ENCODE measurements at regions not wholly inside any gene's neighbourhood (a gene's known extent, or its start where the extent isn't known, plus 50 kb on each side); places are given as distances from the start of the nearest gene placed in this dataset.

- no peaks in the 10 kb centered on the region for H3K36me3 ChIP-seq (replicated peaks in 1 of 2; ENCODE audit: control insufficient read depth in 1 of 2, insufficient read depth in 2 of 2, low read length in 2 of 2)
- no peak overlapping the region for H3K27ac ChIP-seq (ENCODE audit: extremely low read length, insufficient read depth, low read length)
- DNase-seq (ENCODE audit: low spot score), result no peak
- H3K4me1 ChIP-seq (ENCODE audit: insufficient read depth, low read length), result no peaks in the 10 kb centered on the region
- in situ Hi-C loops (cut with HindIII; ENCODE audit: extremely low pct_ligation_motif_present, low pct_unique_long_range_greater_than_20kb) (no loop called here), intact Hi-C loops (cut with micrococcal nuclease; ENCODE audit: unreplicated experiment) (no loop called here)
- H3K79me2 ChIP-seq (ENCODE audit: insufficient read depth, low read length), result no peaks in the 10 kb centered on the region
- no peak overlapping the region for H2AFZ ChIP-seq (ENCODE audit: low read length)
- H4K20me1 ChIP-seq (ENCODE audit: insufficient read depth, low read length), result no peaks in the 10 kb centered on the region
- no TSS peak for BruUV-seq (replicated peaks)
- CTCF ChIA-PET (ENCODE audit: low intra/inter-chr PET ratio, low total read pairs), result no interaction called here
- no peak for ATAC-seq
- peaks cover 21% of the 10 kb centered on the region; the same call in 1 of the 2 replicates for H3K9me3 ChIP-seq (ENCODE audit: low read length)
- H3K4me2 ChIP-seq (ENCODE audit: low read depth, low read length), result no peak overlapping the region
- no peak for FAIRE-seq
- no peak overlapping the region for H3K4me3 ChIP-seq (replicated peaks in 1 of 3; ENCODE audit: insufficient read depth in 1 of 3, low read depth in 2 of 3, low read length in 3 of 3)
- no peak overlapping the region for H3K9ac ChIP-seq (ENCODE audit: insufficient read depth, low read depth, low read length)
- POLR2A ChIA-PET, result no interaction called here
- H3K27me3 ChIP-seq (ENCODE audit: control insufficient read depth in 1 of 2, insufficient read depth in 2 of 2, low read length in 2 of 2), result no peaks in the 10 kb centered on the region
- TF ChIP-seq MAFF (IDR thresholded peaks at IDR 0.05; ENCODE audit: low read depth, low read length) (peak; percentile 56), MAFK (conservative IDR thresholded peaks at IDR 0.05 in 1 of 2, IDR thresholded peaks at IDR 0.05 in 1 of 2; ENCODE audit: low read length in 2 of 2) (peak; percentile 44 to 67; a peak in 3 of 4 replicates), YY1 (IDR thresholded peaks at IDR 0.05; ENCODE audit: insufficient read depth, insufficient replicate concordance, low read depth, low read length) (no peak)
These were observed 188.4 kb downstream of the TBX18 start for GRCh38 chr6:84576029-84576428.

DNA sequence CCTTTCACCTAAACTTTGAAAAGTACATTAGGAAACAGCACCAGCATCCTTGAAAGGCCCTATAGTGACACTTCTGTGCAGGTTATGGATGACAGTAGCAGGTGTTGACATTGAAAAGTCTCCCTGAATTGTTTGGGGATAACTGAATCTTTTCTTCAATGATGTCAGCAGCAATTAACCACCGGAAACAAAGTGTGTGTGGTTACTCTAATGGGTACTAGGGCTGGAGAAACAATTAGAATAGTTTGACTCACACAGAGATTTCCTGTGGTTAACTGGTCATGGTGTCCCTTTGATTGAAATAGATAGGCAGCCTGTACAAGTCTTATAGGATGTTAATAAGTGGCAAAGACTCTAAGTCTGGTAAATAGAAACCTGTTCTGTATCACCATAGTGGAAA is 189.1 kb downstream of the TBX18 start:
- TF ChIP-seq BCLAF1 (IDR thresholded peaks at IDR 0.05), result no peak
- no peak for TF ChIP-seq ZNF709 (CRISPR knock-in tag; IDR thresholded peaks at IDR 0.05)
- no peak for TF ChIP-seq REL (CRISPR knock-in tag; conservative IDR thresholded peaks at IDR 0.05)
- no peak for TF ChIP-seq ZNF879 (CRISPR knock-in tag; IDR thresholded peaks at IDR 0.05)
- no peak for TF ChIP-seq KLF11 (CRISPR knock-in tag; IDR thresholded peaks at IDR 0.05)
- TF ChIP-seq ZNF569 (CRISPR knock-in tag; IDR thresholded peaks at IDR 0.05; ENCODE audit: borderline replicate concordance), result no peak
- TF ChIP-seq, protein P1, sequence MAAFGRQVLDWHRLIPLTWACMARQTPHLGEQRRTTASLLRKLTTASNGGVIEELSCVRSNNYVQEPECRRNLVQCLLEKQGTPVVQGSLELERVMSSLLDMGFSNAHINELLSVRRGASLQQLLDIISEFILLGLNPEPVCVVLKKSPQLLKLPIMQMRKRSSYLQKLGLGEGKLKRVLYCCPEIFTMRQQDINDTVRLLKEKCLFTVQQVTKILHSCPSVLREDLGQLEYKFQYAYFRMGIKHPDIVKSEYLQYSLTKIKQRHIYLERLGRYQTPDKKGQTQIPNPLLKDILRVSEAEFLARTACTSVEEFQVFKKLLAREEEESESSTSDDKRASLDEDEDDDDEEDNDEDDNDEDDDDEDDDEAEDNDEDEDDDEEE (CRISPR knock-in tag; IDR thresholded peaks at IDR 0.05), result no peak
- TF ChIP-seq ZNF264 (CRISPR knock-in tag; IDR thresholded peaks at IDR 0.05), result no peak
- no peak for TF ChIP-seq ZNF101 (CRISPR knock-in tag; IDR thresholded peaks at IDR 0.05; ENCODE audit: borderline replicate concordance, low read depth)
- TF ChIP-seq ZNF713 (CRISPR knock-in tag; IDR thresholded peaks at IDR 0.05), result no peak
- TF ChIP-seq DMAP1 (CRISPR knock-in tag; IDR thresholded peaks at IDR 0.05), result no peak
- no peak for TF ChIP-seq CHD2 (IDR thresholded peaks at IDR 0.05; ENCODE audit: low read depth, low read length)
- in situ Hi-C loops (cut with HindIII; ENCODE audit: extremely low pct_ligation_motif_present, low pct_unique_long_range_greater_than_20kb), result no loop called here
- H2AFZ ChIP-seq (ENCODE audit: low read length), result no peak overlapping the region
- H3K4me3 ChIP-seq (replicated peaks in 1 of 3; ENCODE audit: insufficient read depth in 1 of 3, low read depth in 2 of 3, low read length in 3 of 3), result no peak overlapping the region
- H3K4me2 ChIP-seq (ENCODE audit: low read depth, low read length), result no peak overlapping the region
- no peaks in the 10 kb centered on the region for H3K4me1 ChIP-seq (ENCODE audit: insufficient read depth, low read length)
- H4K20me1 ChIP-seq (ENCODE audit: insufficient read depth, low read length), result no peaks in the 10 kb centered on the region
- peaks cover 20% of the 10 kb centered on the region; the same call in 1 of the 2 replicates for H3K9me3 ChIP-seq (ENCODE audit: low read length)
- FAIRE-seq (no peak), ATAC-seq (no peak), DNase-seq (ENCODE audit: low spot score) (no peak)
- H3K79me2 ChIP-seq (ENCODE audit: insufficient read depth, low read length), result no peaks in the 10 kb centered on the region
- ChIA-PET CTCF (ENCODE audit: low intra/inter-chr PET ratio, low total read pairs) (no interaction called here), POLR2A (no interaction called here)
- intact Hi-C loops (cut with micrococcal nuclease; ENCODE audit: unreplicated experiment), result no loop called here
- H3K9ac ChIP-seq (ENCODE audit: insufficient read depth, low read depth, low read length), result no peak overlapping the region
- WGBS (ENCODE audit: low lambda C conversion rate), result 0% methylated on average over 1 of the region's 1 CpG
- no peak overlapping the region for H3K27ac ChIP-seq (ENCODE audit: extremely low read length, insufficient read depth, low read length)
- no peaks in the 10 kb centered on the region for H3K27me3 ChIP-seq (ENCODE audit: control insufficient read depth in 1 of 2, insufficient read depth in 2 of 2, low read length in 2 of 2)
- no TSS peak for BruUV-seq (replicated peaks)
- no peaks in the 10 kb centered on the region for H3K36me3 ChIP-seq (replicated peaks in 1 of 2; ENCODE audit: control insufficient read depth in 1 of 2, insufficient read depth in 2 of 2, low read length in 2 of 2)
